NOMO-1 treated with DMSO at 0.1 percent for 48 hours (cell line): ENCODE measurements at regions not wholly inside any gene's neighbourhood (a gene's known extent, or its start where the extent isn't known, plus 50 kb on each side); places are given as distances from the start of the nearest gene placed in this dataset.
"Not testable (repeated sequence)": the region's sequence is repeated elsewhere in the genome, so short reads cannot be mapped to it uniquely, and the experiment has no call there.

Source experiments
- DNase-seq: peaks from one replicate; lab custom pipeline; 2025; ENCODE audit not compliant: unreplicated experiment; lab: John Stamatoyannopoulos, UW

- no peak for DNase-seq
Observed at GRCh38 chr1:189117072-189117770, 1360.4 kb downstream of the BRINP3 start.

GRCh38 chr1:189121941-189122340 is 1355.7 kb downstream of the BRINP3 start:
- no peak for DNase-seq

GRCh38 chr1:189125694-189126093 is 1352.0 kb downstream of the BRINP3 start:
- no peak for DNase-seq

GRCh38 chr1:189131576-189131975 is 1346.1 kb downstream of the BRINP3 start:
- no peak for DNase-seq

GRCh38 chr1:189139748-189140147 is 1337.9 kb downstream of the BRINP3 start:
- DNase-seq, result not testable (repeated sequence)

- DNase-seq, result no peak
Observed at GRCh38 chr1:189141056-189141455, 1336.6 kb downstream of the BRINP3 start.

- no peak for DNase-seq
Observed at GRCh38 chr1:189149547-189150375, 1327.9 kb downstream of the BRINP3 start.

- DNase-seq, result no peak
Observed at GRCh38 chr1:189150624-189151023, 1327.0 kb downstream of the BRINP3 start.

GRCh38 chr1:189151361-189151760 is 1326.3 kb downstream of the BRINP3 start:
- no peak for DNase-seq

- no peak for DNase-seq
Observed at GRCh38 chr1:189152685-189153084, 1325.0 kb downstream of the BRINP3 start.

- no peak for DNase-seq
Observed at GRCh38 chr1:189158155-189158554, 1319.5 kb downstream of the BRINP3 start.

- DNase-seq, result no peak
Observed at GRCh38 chr1:189175889-189176288, 1301.8 kb downstream of the BRINP3 start.

GRCh38 chr1:189180057-189180456 is 1297.6 kb downstream of the BRINP3 start:
- DNase-seq, result no peak

- DNase-seq, result no peak
Observed at GRCh38 chr1:189185097-189185496, 1292.6 kb downstream of the BRINP3 start.

GRCh38 chr1:189192741-189193520 is 1284.7 kb downstream of the BRINP3 start:
- no peak for DNase-seq

- no peak for DNase-seq
Observed at GRCh38 chr1:189205863-189206262, 1271.8 kb downstream of the BRINP3 start.

- no peak for DNase-seq
Observed at GRCh38 chr1:189206617-189207016, 1271.0 kb downstream of the BRINP3 start.

GRCh38 chr1:189211742-189212141 is 1265.9 kb downstream of the BRINP3 start:
- DNase-seq, result no peak

GRCh38 chr1:189212606-189213005 is 1265.1 kb downstream of the BRINP3 start:
- DNase-seq, result no peak

- DNase-seq, result no peak
Observed at GRCh38 chr1:189216886-189217285, 1260.8 kb downstream of the BRINP3 start.

- DNase-seq, result no peak
Observed at GRCh38 chr1:189217646-189218045, 1260.0 kb downstream of the BRINP3 start.

- no peak for DNase-seq
Observed at GRCh38 chr1:189220750-189221149, 1256.9 kb downstream of the BRINP3 start.
